H9 (cell line): ENCODE measurements at regions not wholly inside any gene's neighbourhood (a gene's known extent, or its start where the extent isn't known, plus 50 kb on each side); places are given as distances from the start of the nearest gene placed in this dataset.

Source experiments
- DNase-seq: peaks from one replicate; pipeline ENCODE4 v3.0.0-alpha.2; 2017
- H2AFZ ChIP-seq: one replicate; pipeline ENCODE4 v1.6.1; 2013; ENCODE audit warnings: mild to moderate bottlenecking, low read length, control low read depth, moderate library complexity
- H2AK5ac ChIP-seq: 2 replicates; pipeline ENCODE4 v1.6.1; 2013; ENCODE audit warnings: low read length, control low read depth, mixed read lengths; ENCODE audit not compliant: insufficient read length
- H2BK120ac ChIP-seq: one replicate; pipeline ENCODE4 v1.6.1; 2013; ENCODE audit warnings: low read depth, mild to moderate bottlenecking, low read length, control low read depth, inconsistent platforms; ENCODE audit not compliant: poor library complexity, severe bottlenecking
- H2BK12ac ChIP-seq: 2 replicates; pipeline ENCODE4 v1.6.1; 2013; ENCODE audit warnings: low read length, control low read depth, mixed read lengths, low read depth; ENCODE audit not compliant: insufficient read length
- H2BK15ac ChIP-seq: 2 replicates; pipeline ENCODE4 v1.6.1; 2013; ENCODE audit warnings: low read depth, low read length, control low read depth
- H2BK20ac ChIP-seq: one replicate; pipeline ENCODE4 v1.6.1; 2013; ENCODE audit warnings: low read depth, mild to moderate bottlenecking, low read length, control low read depth, inconsistent platforms; ENCODE audit not compliant: poor library complexity, severe bottlenecking
- H2BK5ac ChIP-seq: 2 replicates; pipeline ENCODE4 v1.6.1; 2013; ENCODE audit warnings: low read length, control low read depth, mixed read lengths; ENCODE audit not compliant: insufficient read length
- H3K14ac ChIP-seq: 2 replicates; pipeline ENCODE4 v1.6.1; 2013; ENCODE audit warnings: low read length, control low read depth; ENCODE audit not compliant: insufficient read depth
- H3K18ac ChIP-seq: 2 replicates; pipeline ENCODE4 v1.6.1; 2013; ENCODE audit warnings: low read depth, mild to moderate bottlenecking, mixed read lengths, low read length, control low read depth; ENCODE audit not compliant: insufficient read length
- H3K23ac ChIP-seq: 2 replicates; pipeline ENCODE4 v1.6.1; 2013; ENCODE audit warnings: low read length, control low read depth, mixed read lengths, low read depth; ENCODE audit not compliant: insufficient read length
- H3K23me2 ChIP-seq: 2 replicates; pipeline ENCODE4 v1.6.1; 2013; ENCODE audit warnings: low read depth, mild to moderate bottlenecking, mixed read lengths, low read length, control low read depth; ENCODE audit not compliant: insufficient read length, poor library complexity, severe bottlenecking
- H3K27ac ChIP-seq: 2 replicates; pipeline ENCODE4 v1.5.1; 2013; ENCODE audit warnings: low read length, control low read depth, mixed read lengths, low read depth; ENCODE audit not compliant: insufficient read length
- H3K27me3 ChIP-seq: 2 replicates; pipeline ENCODE4 v1.6.1; 2013; ENCODE audit warnings: low read length, control low read depth, inconsistent platforms; ENCODE audit not compliant: insufficient read depth
- H3K4ac ChIP-seq: 2 replicates; pipeline ENCODE4 v1.6.1; 2013; ENCODE audit warnings: low read depth, mild to moderate bottlenecking, control low read depth, inconsistent platforms, low read length, moderate library complexity
- H3K4me1 ChIP-seq: 2 replicates; pipeline ENCODE4 v1.6.1; 2013; ENCODE audit warnings: low read length, control low read depth, inconsistent platforms; ENCODE audit not compliant: insufficient read depth
- H3K4me2 ChIP-seq: 2 replicates; pipeline ENCODE4 v1.6.1; 2013; ENCODE audit warnings: low read length, control low read depth, mixed read lengths; ENCODE audit not compliant: insufficient read length, insufficient read depth
- H3K56ac ChIP-seq: 2 replicates; pipeline ENCODE4 v1.6.1; 2013; ENCODE audit warnings: low read depth, mild to moderate bottlenecking, mixed read lengths, low read length, control low read depth; ENCODE audit not compliant: insufficient read length
- H3K79me1 ChIP-seq: 2 replicates; pipeline ENCODE4 v1.6.1; 2013; ENCODE audit warnings: low read depth, mild to moderate bottlenecking, moderate library complexity, low read length, control low read depth, inconsistent platforms; ENCODE audit not compliant: insufficient read depth, poor library complexity, severe bottlenecking
- H3K79me2 ChIP-seq: 2 replicates; pipeline ENCODE4 v1.6.1; 2013; ENCODE audit warnings: low read length, control low read depth, inconsistent platforms; ENCODE audit not compliant: insufficient read depth
- H3K9ac ChIP-seq: 2 replicates; pipeline ENCODE4 v1.6.1; 2013; ENCODE audit warnings: low read length, control low read depth, mixed read lengths; ENCODE audit not compliant: insufficient read length; ENCODE audit errors: extremely low read depth
- H3K9me3 ChIP-seq: one replicate; pipeline ENCODE4 v1.6.1; 2013; ENCODE audit warnings: low read depth, low read length, inconsistent platforms; ENCODE audit not compliant: control insufficient read depth
- H3T11ph ChIP-seq: one replicate; pipeline ENCODE4 v1.6.1; 2013; ENCODE audit warnings: mild to moderate bottlenecking, low read length, control low read depth, inconsistent platforms
- H4K20me1 ChIP-seq: one replicate; pipeline ENCODE4 v1.6.1; 2013; ENCODE audit not compliant: control insufficient read depth, insufficient read length, insufficient read depth
- H4K5ac ChIP-seq: 2 replicates; pipeline ENCODE4 v1.6.1; 2013; ENCODE audit warnings: low read depth, mild to moderate bottlenecking, mixed read lengths, low read length, control low read depth; ENCODE audit not compliant: insufficient read length
- H4K8ac ChIP-seq: replicated peaks from 2 replicates; pipeline ENCODE4 v1.6.1; 2013; ENCODE audit warnings: low read length, control low read depth, mixed read lengths, low read depth; ENCODE audit not compliant: insufficient read length
- H4K91ac ChIP-seq: 2 replicates; pipeline ENCODE4 v1.6.1; 2013; ENCODE audit warnings: low read depth, mild to moderate bottlenecking, moderate library complexity, mixed read lengths, low read length, control low read depth; ENCODE audit not compliant: insufficient read length
- H3K27ac Mint-ChIP-seq, 3 experiments: 2 replicates in 2 of 3; 3 replicates in 1 of 3; pipeline ENCODE4 v1.8.0; 2020 to 2021; ENCODE audit warnings: mixed read lengths in 3 of 3, mild to moderate bottlenecking in 1 of 3, moderate library complexity in 1 of 3
- H3K27me3 Mint-ChIP-seq: 2 replicates; pipeline ENCODE4 v1.8.0; 2021; ENCODE audit warnings: low read depth, mild to moderate bottlenecking, moderate library complexity, mixed read lengths
- H3K36me3 Mint-ChIP-seq, 3 experiments: 2 replicates in 2 of 3; 3 replicates in 1 of 3; pipeline ENCODE4 v1.8.0; 2020 to 2021; ENCODE audit warnings: low read depth in 3 of 3, mixed read lengths in 3 of 3; ENCODE audit not compliant: insufficient read depth in 1 of 3
- H3K4me1 Mint-ChIP-seq, 2 experiments: 2 replicates each; pipeline ENCODE4 v1.8.0; 2020; ENCODE audit warnings: mixed read lengths in 2 of 2
- H3K4me3 Mint-ChIP-seq, 2 experiments: 2 replicates in 1 of 2; 3 replicates in 1 of 2; pipeline ENCODE4 v1.8.0; 2020 to 2021; ENCODE audit warnings: mild to moderate bottlenecking in 2 of 2, mixed read lengths in 2 of 2, moderate library complexity in 1 of 2
- H3K9me3 Mint-ChIP-seq, 2 experiments: 2 replicates in 1 of 2; 3 replicates in 1 of 2; pipeline ENCODE4 v1.8.0; 2020; ENCODE audit warnings: mild to moderate bottlenecking in 2 of 2, mixed read lengths in 2 of 2, moderate library complexity in 1 of 2
- WGBS: extraction: QIAGEN DNeasy Blood & Tissue Kit; methylation state at CpG from one replicate; pipeline ENCODE4 v1.1.7; 2013; ENCODE audit warnings: missing lambda C conversion rate, low lambda C conversion rate, mixed read lengths; ENCODE audit not compliant: insufficient read length; ENCODE audit errors: extremely low coverage; 5-methylcytosine and 5-hydroxymethylcytosine counted together
- TF ChIP-seq, protein P1 (sequence below): fragments of 200-600 bp; sonication (generic); conservative IDR thresholded peaks from 3 replicates; pipeline ENCODE4 v1.8.0; 2021; ENCODE audit warnings: antibody characterized with exemption, mild to moderate bottlenecking

DNA sequence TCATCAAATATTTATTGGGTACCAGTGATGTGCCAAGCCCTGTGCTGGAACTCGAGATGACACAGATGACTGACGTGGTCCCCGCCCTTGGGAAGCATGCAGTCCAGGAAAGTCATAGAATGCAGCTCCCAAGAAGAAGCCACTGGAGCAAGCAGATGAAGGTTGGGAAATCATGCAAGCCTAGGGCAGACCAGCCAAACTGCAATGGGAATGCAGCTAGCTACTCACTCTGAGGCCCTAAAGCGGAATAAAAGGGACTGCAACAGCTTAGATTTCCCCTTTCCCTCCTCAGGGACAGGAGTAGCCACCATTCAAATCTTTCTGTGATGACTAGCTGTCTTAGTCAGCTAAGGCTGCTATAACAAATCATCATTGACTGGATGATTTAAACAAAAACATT, 152.2 kb downstream of the MAFB start:
- H4K8ac ChIP-seq, result no peak overlapping the region
- no peak overlapping the region for H3K56ac ChIP-seq
- DNase-seq, result no peak
- Mint-ChIP-seq H3K36me3 (no peaks in the 10 kb centered on the region), H3K27me3 (peaks cover 3% of the 10 kb centered on the region), H3K9me3 (peaks cover 2% of the 10 kb centered on the region in 2 experiments; a peak in 3 of 5 replicates), H3K4me3 (no peak overlapping the region), H3K4me1 (no peaks in the 10 kb centered on the region), H3K27ac (no peak overlapping the region)
- H3K4me2 ChIP-seq, result no peak overlapping the region
- no peak overlapping the region for H2BK20ac ChIP-seq
- H3K9ac ChIP-seq, result no peak overlapping the region
- no peak overlapping the region for H2BK5ac ChIP-seq
- H2AK5ac ChIP-seq, result no peak overlapping the region
- H3K9me3 ChIP-seq, result no peaks in the 10 kb centered on the region
- H4K20me1 ChIP-seq, result no peaks in the 10 kb centered on the region
- no peaks in the 10 kb centered on the region for H3K79me2 ChIP-seq
- H3K4me1 ChIP-seq, result no peaks in the 10 kb centered on the region
- no peak overlapping the region for H2BK120ac ChIP-seq
- no peak overlapping the region for H3T11ph ChIP-seq
- H2AFZ ChIP-seq, result no peak overlapping the region
- no peak overlapping the region for H4K91ac ChIP-seq
- H3K18ac ChIP-seq, result no peak overlapping the region
- H2BK15ac ChIP-seq, result no peak overlapping the region
- H3K27ac ChIP-seq, result no peak overlapping the region
- H3K79me1 ChIP-seq, result no peaks in the 10 kb centered on the region
- TF ChIP-seq, protein P1, sequence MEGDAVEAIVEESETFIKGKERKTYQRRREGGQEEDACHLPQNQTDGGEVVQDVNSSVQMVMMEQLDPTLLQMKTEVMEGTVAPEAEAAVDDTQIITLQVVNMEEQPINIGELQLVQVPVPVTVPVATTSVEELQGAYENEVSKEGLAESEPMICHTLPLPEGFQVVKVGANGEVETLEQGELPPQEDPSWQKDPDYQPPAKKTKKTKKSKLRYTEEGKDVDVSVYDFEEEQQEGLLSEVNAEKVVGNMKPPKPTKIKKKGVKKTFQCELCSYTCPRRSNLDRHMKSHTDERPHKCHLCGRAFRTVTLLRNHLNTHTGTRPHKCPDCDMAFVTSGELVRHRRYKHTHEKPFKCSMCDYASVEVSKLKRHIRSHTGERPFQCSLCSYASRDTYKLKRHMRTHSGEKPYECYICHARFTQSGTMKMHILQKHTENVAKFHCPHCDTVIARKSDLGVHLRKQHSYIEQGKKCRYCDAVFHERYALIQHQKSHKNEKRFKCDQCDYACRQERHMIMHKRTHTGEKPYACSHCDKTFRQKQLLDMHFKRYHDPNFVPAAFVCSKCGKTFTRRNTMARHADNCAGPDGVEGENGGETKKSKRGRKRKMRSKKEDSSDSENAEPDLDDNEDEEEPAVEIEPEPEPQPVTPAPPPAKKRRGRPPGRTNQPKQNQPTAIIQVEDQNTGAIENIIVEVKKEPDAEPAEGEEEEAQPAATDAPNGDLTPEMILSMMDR, result no peak
- no peak overlapping the region for H3K14ac ChIP-seq
- no peak overlapping the region for H3K23ac ChIP-seq
- no peaks in the 10 kb centered on the region for H3K27me3 ChIP-seq
- H3K23me2 ChIP-seq, result no peaks in the 10 kb centered on the region
- no peak overlapping the region for H4K5ac ChIP-seq
- no peak overlapping the region for H3K4ac ChIP-seq
- no CpG with 5 or more reads among the region's 4 CpGs for WGBS
- H2BK12ac ChIP-seq, result no peak overlapping the region
